SJCRH30 (cell line): ENCODE measurements at regions not wholly inside any gene's neighbourhood (a gene's known extent, or its start where the extent isn't known, plus 50 kb on each side); places are given as distances from the start of the nearest gene placed in this dataset.
"Not testable (repeated sequence)": the region's sequence is repeated elsewhere in the genome, so short reads cannot be mapped to it uniquely, and the experiment has no call there.

ENCODE experiments used
- DNase-seq, 2 experiments: peaks; one replicate each; pipeline ENCODE4 v3.0.0-alpha.2; 2015 to 2020
- H3K27ac ChIP-seq: fragments of 250-450 bp; sonication (Bioruptor Pico); 2 replicates; pipeline ENCODE4 v1.5.1; 2020; ENCODE audit warnings: mild to moderate bottlenecking, moderate library complexity
- H3K27me3 ChIP-seq: fragments of 250-450 bp; sonication (Bioruptor Pico); 2 replicates; pipeline ENCODE4 v1.5.1; 2020; ENCODE audit warnings: mild to moderate bottlenecking, moderate library complexity
- H3K36me3 ChIP-seq: fragments of 250-450 bp; sonication (Bioruptor Pico); 2 replicates; pipeline ENCODE4 v1.5.1; 2020; ENCODE audit warnings: mild to moderate bottlenecking, moderate library complexity
- H3K4me1 ChIP-seq: fragments of 250-450 bp; sonication (Bioruptor Pico); 2 replicates; pipeline ENCODE4 v1.5.1; 2020; ENCODE audit warnings: mild to moderate bottlenecking, moderate library complexity
- H3K4me3 ChIP-seq: fragments of 250-450 bp; sonication (Bioruptor Pico); 2 replicates; pipeline ENCODE4 v1.5.1; 2020; ENCODE audit warnings: mild to moderate bottlenecking, moderate library complexity
- H3K9me3 ChIP-seq: fragments of 250-450 bp; sonication (Bioruptor Pico); replicated peaks from 2 replicates; pipeline ENCODE4 v1.5.1; 2020; ENCODE audit warnings: mild to moderate bottlenecking, moderate library complexity

DNA sequence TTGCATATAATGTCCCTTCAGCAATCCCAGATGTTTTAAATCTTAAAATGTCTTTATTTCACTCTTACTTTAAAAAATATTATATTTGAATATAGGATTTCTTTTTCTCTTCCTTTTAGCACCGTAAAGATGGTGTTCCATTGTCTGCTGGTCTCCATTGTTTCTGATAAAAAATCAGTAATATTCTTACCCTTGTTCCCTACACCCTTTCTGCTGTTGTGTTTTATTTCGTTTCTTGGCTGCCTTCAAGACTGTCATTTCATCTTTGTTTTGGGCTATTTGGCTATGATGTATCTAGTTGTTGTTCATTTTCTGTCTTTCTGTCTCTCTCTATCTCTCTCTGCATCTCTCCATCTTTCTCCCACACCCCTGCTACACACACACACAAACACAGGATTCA, 197.9 kb downstream of the IRX2 start:
- Histone ChIP-seq H3K27me3 (no peaks in the 10 kb centered on the region), H3K36me3 (no peaks in the 10 kb centered on the region), H3K4me3 (no peak overlapping the region), H3K27ac (no peak overlapping the region), H3K4me1 (no peaks in the 10 kb centered on the region), H3K9me3 (no peaks in the 10 kb centered on the region)
- DNase-seq: no peak

DNA sequence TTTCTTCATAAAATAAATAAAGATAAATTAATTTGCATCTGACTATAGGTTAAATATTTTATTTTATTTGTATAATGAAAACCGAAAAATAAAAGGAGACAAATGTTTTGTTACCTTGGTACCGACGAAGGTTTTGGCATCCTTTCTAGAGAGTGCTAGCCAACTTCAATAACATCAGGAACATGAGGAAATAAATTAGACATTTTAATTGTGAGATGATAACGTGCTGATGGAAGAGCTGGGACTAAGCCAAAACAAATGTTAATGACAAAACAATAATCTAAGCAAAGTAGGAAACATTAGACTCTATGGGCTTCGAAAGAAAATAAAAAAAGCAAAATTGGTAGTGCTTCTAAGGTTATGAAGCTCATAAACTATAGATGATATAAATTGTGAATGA, 201.0 kb downstream of the IRX2 start:
- no peaks in the 10 kb centered on the region for H3K36me3 ChIP-seq
- H3K4me3 ChIP-seq: no peak overlapping the region
- no peaks in the 10 kb centered on the region for H3K4me1 ChIP-seq
- DNase-seq: no peak
- H3K27ac ChIP-seq: no peak overlapping the region
- no peaks in the 10 kb centered on the region for H3K9me3 ChIP-seq
- H3K27me3 ChIP-seq: no peaks in the 10 kb centered on the region

DNA sequence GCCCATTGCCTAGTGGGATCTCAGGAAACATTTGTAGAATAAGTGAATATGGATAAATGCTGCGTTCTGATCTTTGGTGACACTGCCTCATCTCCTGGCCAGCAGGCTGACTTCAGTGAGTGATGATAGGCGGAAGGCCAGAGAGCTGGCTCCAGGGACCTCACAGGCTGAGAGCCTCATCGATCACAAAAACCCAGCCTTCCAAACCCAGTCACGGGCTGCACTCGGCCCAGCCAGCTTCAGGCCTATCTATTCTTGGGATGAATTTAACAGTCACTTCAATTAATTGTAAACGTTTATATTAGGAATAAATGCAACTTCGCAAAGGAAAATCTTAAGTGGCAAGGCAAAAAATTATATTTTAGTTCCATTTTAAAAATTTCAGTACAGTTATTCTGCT, 201.6 kb downstream of the IRX2 start:
- DNase-seq: no peak
- H3K36me3 ChIP-seq: no peaks in the 10 kb centered on the region
- no peaks in the 10 kb centered on the region for H3K4me1 ChIP-seq
- no peaks in the 10 kb centered on the region for H3K27me3 ChIP-seq
- no peak overlapping the region for H3K4me3 ChIP-seq
- no peak overlapping the region for H3K27ac ChIP-seq
- H3K9me3 ChIP-seq: no peaks in the 10 kb centered on the region

DNA sequence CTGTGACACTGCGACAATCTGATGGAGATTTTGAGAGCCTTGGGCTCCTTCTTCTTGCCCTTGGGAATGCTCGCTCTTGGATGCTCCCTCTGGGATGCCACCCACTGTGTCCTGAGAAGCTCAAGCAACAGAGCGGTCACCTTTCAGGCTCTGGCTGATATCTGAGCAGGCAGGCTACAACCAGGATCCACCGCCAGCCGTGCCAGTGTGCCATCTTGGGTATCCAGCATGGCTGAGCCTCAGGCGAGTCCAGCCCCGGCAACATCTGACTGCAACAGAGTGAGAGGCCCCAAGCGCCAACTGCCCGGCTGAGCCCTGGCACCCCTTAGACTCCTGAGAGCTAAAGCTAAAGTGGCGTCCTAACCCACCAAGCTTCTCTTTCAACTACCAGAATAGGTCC, 202.1 kb downstream of the IRX2 start:
- Histone ChIP-seq H3K9me3 (no peaks in the 10 kb centered on the region), H3K36me3 (no peaks in the 10 kb centered on the region), H3K27me3 (no peaks in the 10 kb centered on the region), H3K4me3 (no peak overlapping the region), H3K27ac (no peak overlapping the region), H3K4me1 (no peaks in the 10 kb centered on the region)
- DNase-seq: no peak

DNA sequence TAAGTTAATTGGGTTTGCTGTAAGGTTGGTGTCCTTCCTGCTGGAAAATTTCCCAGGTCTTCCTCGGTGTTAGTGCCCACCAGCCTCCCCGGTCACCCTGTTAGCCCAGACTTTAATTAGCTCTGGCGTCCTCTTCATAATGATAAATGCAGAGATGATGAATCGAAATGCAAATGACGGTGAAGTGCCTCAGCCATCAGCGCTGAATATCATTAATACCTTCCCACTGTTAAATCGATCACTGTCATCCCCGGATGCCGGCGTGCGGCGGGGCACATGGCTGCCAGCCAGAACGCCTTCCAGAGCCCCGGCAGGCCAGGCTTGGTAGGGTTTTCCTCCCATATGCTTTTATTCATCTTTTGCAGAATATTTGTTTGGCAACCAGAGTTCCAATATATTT, 204.5 kb downstream of the IRX2 start:
- Histone ChIP-seq H3K27ac (no peak overlapping the region), H3K36me3 (no peaks in the 10 kb centered on the region), H3K9me3 (no peaks in the 10 kb centered on the region), H3K27me3 (no peaks in the 10 kb centered on the region), H3K4me1 (no peaks in the 10 kb centered on the region), H3K4me3 (no peak overlapping the region)
- DNase-seq: no peak

DNA sequence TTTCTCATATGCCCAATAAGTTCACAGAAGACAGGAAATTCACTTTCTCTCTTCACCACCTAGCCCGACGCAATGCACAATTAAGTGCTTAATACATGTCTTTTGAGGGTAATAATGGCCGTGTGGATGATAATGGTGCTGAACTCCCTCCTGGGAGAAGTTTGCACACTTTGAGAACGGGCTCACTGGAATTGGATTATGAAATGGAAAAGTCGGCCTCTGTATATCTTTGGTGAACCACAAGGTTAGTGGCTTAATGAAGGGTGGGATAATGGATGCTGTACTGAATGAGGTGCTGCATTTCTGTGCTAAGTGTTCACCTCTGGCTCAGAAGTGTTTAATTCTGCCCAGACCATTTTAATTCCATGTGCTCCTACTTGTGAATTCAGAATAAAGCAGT, 207.5 kb downstream of the IRX2 start:
- no peaks in the 10 kb centered on the region for H3K4me1 ChIP-seq
- no peak for DNase-seq
- no peaks in the 10 kb centered on the region for H3K27me3 ChIP-seq
- H3K4me3 ChIP-seq: no peak overlapping the region
- H3K9me3 ChIP-seq: no peaks in the 10 kb centered on the region
- H3K27ac ChIP-seq: no peak overlapping the region
- H3K36me3 ChIP-seq: no peaks in the 10 kb centered on the region

DNA sequence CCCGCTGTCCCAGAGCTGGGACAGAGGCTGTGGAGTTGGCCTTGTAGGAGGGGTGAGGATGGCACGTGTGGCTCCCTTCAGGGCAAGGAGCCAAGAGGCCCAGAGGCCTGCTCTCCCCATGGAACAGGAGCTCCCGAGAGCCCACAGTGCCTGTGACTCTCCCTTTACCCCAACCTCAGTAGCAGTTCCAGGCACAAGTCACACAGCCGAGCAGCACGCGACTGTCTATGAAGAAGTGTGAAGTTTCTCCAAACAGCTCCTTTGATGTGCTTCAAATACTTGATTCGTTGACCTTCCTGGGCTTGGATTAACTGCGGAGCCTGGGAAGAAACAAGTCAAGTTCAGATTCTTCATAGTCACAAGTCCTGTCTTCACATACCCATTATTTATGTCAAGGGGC, 208.7 kb downstream of the IRX2 start:
- no peaks in the 10 kb centered on the region for H3K9me3 ChIP-seq
- H3K4me3 ChIP-seq: no peak overlapping the region
- H3K27me3 ChIP-seq: no peaks in the 10 kb centered on the region
- H3K36me3 ChIP-seq: no peaks in the 10 kb centered on the region
- no peak overlapping the region for H3K27ac ChIP-seq
- DNase-seq: no peak
- no peaks in the 10 kb centered on the region for H3K4me1 ChIP-seq

DNA sequence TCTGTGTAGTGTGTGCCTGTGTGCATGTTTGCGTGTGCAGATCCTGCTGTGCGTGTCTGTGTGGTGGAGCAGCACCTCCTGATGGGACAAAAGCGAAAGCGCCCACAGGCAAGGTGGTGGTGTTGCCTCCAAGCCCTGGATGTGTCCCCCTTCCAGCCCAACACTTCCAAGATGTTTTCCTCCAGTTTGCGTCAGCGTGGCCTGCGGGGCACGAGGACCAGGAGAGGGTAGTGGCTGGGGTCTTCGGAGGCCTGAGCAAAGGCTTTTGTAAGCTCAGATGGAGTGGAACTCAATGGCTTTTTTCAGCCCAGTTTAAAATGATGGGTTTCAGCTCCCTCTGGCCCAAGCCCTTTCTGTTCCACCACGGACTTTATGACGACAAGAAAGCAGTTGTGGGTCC, 209.5 kb downstream of the IRX2 start:
- H3K4me1 ChIP-seq: no peaks in the 10 kb centered on the region
- no peaks in the 10 kb centered on the region for H3K27me3 ChIP-seq
- no peak for DNase-seq
- H3K36me3 ChIP-seq: no peaks in the 10 kb centered on the region
- H3K9me3 ChIP-seq: no peaks in the 10 kb centered on the region
- no peak overlapping the region for H3K27ac ChIP-seq
- no peak overlapping the region for H3K4me3 ChIP-seq

DNA sequence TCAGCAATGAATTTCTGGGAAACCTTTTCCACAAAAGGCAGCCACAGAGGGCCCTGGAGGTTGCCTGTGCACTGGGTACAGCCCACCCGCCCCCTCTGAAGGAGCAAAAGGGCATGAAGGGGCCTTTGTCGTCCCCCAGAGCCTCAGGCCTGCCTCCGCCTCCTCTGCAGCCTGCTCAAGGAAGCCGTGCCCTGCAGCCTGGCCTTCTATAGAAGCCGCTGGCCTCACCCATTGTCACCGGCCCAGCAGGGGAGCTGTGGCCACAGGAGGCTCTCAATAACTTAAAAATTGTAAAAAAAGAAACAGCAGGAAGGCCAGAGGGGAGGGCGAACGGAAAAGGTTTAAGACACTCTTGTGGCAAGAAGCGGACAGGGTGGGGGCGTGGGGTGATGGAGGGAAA, 213.3 kb downstream of the IRX2 start:
- Histone ChIP-seq H3K4me1 (no peaks in the 10 kb centered on the region), H3K27me3 (no peaks in the 10 kb centered on the region), H3K27ac (no peak overlapping the region), H3K4me3 (no peak overlapping the region), H3K36me3 (no peaks in the 10 kb centered on the region), H3K9me3 (no peaks in the 10 kb centered on the region)
- no peak for DNase-seq

DNA sequence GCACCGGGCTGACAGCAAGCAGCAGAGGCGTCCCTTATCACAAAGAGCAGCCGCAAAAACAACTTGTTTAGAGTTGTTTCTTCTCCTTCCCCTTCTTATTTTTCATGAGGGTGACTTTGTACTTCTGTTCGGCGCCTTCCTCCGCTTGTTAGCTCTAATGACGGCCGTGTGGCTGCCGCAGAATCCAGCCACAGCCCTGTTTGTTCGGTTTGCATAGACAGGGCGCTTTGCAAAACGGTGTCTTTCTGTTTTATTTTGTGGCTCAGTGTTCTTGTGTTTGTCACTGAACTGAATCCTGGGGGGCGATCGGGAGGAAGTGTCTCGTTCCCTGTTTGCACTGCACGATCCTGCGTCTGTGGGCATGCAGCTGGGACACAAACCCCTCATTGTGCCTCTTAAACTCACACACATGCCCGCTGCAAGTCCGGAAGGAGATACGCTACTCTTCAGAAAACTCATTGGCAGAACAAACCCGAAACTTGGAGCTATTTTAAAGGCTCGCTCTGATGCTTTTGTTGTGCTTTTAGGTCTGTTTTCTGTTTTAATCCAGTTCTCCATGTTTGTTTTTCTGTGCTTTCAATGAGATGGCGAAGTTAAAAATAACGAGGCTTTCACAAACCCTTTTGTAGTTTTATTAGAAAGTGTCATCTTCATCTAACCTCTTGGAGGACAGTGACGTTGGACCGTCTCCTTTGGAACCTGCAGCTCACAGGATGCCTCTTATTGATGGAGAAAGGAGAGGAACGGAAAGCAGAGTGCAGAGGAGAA, 213.9 kb downstream of the IRX2 start:
- Histone ChIP-seq H3K36me3 (no peaks in the 10 kb centered on the region), H3K4me3 (no peak overlapping the region), H3K27ac (no peak overlapping the region), H3K4me1 (no peaks in the 10 kb centered on the region), H3K9me3 (no peaks in the 10 kb centered on the region), H3K27me3 (no peaks in the 10 kb centered on the region)
- no peak for DNase-seq

DNA sequence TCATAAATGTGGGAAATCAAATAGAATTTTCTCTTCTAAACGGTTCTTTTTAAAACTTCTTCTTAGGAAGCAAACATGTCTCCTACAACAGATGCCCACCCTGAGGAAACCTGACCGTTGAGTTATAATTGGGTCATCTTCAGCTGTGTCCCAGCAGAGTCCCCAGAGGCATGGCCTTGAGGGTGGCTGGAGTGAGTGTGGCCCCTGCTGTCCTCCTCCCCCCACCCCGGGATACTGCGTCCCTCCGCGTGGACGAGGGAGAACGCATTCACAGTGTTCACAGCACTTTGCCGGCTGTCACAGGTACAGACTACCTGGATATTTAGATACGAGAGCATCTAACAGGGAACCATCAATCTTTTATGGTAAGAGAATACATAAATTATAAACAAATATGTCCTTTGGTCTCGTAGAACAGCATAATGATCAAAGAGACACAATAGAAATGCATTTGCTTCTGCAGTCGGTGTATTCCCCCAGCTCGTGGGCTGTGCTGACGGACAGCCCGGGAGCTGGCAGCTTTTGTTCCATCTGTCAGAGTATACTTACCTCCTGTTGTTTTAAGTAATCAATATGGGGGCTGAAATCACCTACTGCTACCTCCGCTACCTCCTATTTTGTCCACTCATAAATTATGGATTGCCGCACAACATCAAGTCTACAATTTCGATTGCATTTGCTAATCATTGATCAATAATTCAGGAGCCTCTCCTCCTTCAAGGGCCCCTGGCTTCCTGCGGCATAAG, 214.7 kb downstream of the IRX2 start:
- Histone ChIP-seq H3K27me3 (no peaks in the 10 kb centered on the region), H3K9me3 (no peaks in the 10 kb centered on the region), H3K4me1 (no peaks in the 10 kb centered on the region), H3K27ac (no peak overlapping the region), H3K4me3 (no peak overlapping the region), H3K36me3 (no peaks in the 10 kb centered on the region)
- no peak for DNase-seq

DNA sequence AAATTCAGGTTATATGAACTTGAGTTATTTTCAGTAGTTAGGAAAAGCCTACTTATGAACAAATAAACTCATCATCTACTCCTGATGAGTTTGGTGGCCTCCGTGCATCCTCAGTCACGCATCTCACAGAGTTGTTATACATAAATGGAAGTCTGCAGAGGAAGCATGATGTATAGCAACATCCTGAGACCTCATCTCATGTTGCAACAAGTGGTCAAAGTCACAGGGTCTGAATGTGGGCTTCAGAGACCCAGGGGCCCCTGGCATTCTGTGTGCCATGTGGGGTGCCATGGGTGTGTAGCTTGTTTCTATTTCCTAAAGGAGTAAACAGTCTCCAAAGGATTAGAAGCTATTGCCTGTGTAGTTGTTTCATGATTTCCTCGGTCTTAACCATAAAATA, 216.5 kb downstream of the IRX2 start:
- no peaks in the 10 kb centered on the region for H3K36me3 ChIP-seq
- no peaks in the 10 kb centered on the region for H3K27me3 ChIP-seq
- H3K9me3 ChIP-seq: no peaks in the 10 kb centered on the region
- no peak overlapping the region for H3K27ac ChIP-seq
- no peak for DNase-seq
- no peaks in the 10 kb centered on the region for H3K4me1 ChIP-seq
- H3K4me3 ChIP-seq: no peak overlapping the region

DNA sequence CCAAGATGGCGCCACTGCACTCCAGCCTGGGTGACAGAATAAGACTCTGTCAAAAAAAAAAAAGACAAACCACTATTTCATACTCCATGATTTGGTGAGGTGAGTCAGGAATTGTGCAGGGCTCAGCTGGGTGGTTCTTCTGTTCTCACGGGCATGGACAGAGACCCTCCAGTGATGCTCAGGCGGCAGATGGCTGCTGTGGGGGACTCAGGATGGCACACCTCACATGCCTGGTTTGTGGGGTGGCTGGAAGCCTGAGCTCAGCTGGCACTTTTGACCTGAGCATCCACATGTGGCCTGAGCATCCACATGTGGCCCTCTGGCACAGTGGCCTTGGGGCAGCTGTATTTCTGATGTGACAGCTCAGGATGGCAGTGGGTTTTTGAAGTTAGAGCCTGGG, 217.2 kb downstream of the IRX2 start:
- H3K4me3 ChIP-seq: no peak overlapping the region
- H3K4me1 ChIP-seq: no peaks in the 10 kb centered on the region
- H3K27me3 ChIP-seq: no peaks in the 10 kb centered on the region
- no peaks in the 10 kb centered on the region for H3K9me3 ChIP-seq
- no peak overlapping the region for H3K27ac ChIP-seq
- DNase-seq: no peak
- no peaks in the 10 kb centered on the region for H3K36me3 ChIP-seq

DNA sequence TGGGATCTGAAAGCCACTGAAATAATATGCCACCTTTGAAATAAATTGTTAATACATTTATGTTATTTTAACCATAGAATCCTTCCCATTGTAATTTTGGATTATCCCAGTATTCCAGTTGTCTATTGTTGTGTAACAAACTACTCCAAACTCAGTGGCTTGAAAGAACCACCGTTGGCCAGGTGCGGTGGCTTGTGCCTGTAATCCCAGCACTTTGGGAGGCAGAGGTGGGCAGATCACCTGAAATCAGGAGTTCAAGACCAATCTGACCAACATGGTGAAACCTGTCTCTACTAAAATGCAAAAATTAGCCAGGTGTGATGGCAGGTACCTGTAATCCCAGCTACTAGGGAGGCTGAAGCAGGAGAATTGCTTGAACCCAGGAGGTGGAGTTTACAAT, 217.6 kb downstream of the IRX2 start:
- H3K27me3 ChIP-seq, H3K36me3 ChIP-seq, H3K4me1 ChIP-seq, H3K9me3 ChIP-seq, DNase-seq, H3K4me3 ChIP-seq, H3K27ac ChIP-seq: not testable (repeated sequence)

DNA sequence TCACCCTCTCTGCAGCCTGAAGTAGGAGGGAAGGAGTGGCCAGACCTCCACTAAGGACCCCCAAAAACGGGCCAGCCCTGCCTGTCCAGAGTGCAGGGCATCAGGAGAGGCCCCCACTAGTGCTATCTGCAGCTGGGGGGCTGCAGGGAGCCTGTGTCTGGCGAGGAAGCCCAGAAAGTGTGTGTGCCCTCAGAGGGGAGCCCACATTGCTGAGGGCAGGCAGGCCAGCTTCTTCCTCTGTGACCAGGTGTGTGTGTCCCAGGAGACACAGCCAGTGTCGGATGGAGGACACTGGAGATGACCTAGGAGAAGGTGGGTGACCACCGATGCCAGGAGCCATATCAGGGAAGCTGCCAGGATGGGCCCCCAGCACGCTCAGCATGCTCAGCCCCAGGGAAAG, 218.7 kb downstream of the IRX2 start:
- Histone ChIP-seq H3K36me3 (no peaks in the 10 kb centered on the region), H3K9me3 (no peaks in the 10 kb centered on the region), H3K4me3 (no peak overlapping the region), H3K27ac (no peak overlapping the region), H3K4me1 (no peaks in the 10 kb centered on the region), H3K27me3 (no peaks in the 10 kb centered on the region)
- DNase-seq: no peak

DNA sequence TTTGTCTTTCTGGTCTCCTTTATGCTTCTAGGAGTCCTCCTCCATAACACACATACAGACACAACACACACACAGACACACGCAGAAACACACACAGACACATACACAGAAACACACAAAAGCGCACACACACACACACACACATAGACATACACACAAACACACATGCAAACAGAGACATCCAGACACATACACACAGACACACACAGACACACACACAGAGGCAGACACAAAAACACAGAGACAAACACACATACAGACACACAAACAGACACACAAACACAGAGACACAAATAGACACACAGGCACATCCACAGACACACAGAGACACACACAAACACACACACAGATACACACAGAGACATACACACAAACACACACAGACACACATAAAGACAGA, 220.2 kb downstream of the IRX2 start:
- Histone ChIP-seq H3K36me3 (no peaks in the 10 kb centered on the region), H3K27me3 (no peaks in the 10 kb centered on the region), H3K4me1 (no peaks in the 10 kb centered on the region), H3K27ac (no peak overlapping the region), H3K9me3 (no peaks in the 10 kb centered on the region), H3K4me3 (no peak overlapping the region)
- DNase-seq: no peak
